ENCODE measurements at regions not wholly inside any gene's neighbourhood (a gene's known extent, or its start where the extent isn't known, plus 50 kb on each side); places are given as distances from the start of the nearest gene placed in this dataset.

DNA sequence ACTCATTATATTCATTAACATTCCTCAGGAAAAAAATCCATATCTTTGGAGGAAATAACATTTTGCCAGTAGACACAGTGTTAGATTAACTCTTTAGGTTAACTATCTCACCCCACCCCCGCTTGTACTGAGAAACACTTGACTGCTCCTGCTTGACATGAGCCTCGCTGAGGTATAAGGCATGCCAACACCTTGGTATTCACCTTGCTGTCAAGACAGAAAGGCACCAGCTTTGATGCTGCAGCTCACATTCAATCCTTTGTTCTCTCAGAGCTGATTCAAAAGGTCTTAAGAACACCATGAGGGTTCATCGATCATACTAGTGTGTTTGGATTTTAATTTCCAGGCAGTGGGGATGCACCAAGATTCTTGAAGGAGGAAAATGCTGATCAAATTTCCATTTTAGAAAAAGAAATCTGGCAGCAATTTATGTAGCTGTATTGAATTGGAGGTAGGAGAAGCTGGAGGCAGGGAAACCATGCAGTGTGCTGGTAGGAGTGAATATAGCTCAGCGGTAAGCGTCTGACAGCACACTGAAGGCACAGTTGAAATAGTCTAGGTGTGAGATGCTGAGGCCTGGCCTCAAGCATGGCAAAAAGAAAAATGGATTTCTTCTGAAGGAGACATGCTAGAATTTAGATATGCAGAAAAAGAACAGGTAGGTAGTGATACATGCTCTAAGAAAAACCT lies 108.0 kb upstream of the ST6GALNAC5 start:
- intact Hi-C loops (cut with DNase I) = no loop called here
- no peak for ATAC-seq
- DNase-seq = no peak

- intact Hi-C loops (cut with DNase I) = no loop called here
- ATAC-seq = peak in 1 of 2 donors; percentile 72
- peak; percentile 28 for DNase-seq
Observed at GRCh38 chr1:76759950-76760349, 107.3 kb upstream of the ST6GALNAC5 start.

DNA sequence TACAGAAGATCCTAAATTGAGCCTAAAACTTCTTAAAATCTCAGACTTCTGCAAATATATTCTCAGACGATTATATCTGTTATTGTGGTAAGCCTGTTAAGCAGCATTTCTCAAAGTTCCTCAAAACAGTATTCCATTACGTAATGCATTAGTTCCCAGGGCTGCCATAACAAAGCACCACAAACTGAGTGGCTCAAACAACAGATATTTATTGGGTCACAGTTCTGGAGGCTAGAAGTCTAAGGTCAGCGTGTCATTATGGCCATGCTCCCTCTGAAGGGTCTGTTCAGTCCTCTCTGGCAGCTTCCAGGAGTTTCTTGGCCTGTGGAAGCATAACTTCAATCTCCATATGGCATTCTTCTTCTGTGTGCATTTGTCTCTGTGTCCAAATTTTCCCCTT lies 103.5 kb upstream of the ST6GALNAC5 start:
- ATAC-seq (no peak), DNase-seq (no peak)
- intact Hi-C loops (cut with DNase I) = no loop called here

GRCh38 chr1:76764638-76765454 lies 102.4 kb upstream of the ST6GALNAC5 start:
- ATAC-seq = peak; percentile 72 to 79
- no peak for DNase-seq
- intact Hi-C loops (cut with DNase I) = no loop called here

- intact Hi-C loops (cut with DNase I) = no loop called here
- no peak for ATAC-seq
- no peak for DNase-seq
Observed at GRCh38 chr1:76766381-76766780, 100.9 kb upstream of the ST6GALNAC5 start.

DNA sequence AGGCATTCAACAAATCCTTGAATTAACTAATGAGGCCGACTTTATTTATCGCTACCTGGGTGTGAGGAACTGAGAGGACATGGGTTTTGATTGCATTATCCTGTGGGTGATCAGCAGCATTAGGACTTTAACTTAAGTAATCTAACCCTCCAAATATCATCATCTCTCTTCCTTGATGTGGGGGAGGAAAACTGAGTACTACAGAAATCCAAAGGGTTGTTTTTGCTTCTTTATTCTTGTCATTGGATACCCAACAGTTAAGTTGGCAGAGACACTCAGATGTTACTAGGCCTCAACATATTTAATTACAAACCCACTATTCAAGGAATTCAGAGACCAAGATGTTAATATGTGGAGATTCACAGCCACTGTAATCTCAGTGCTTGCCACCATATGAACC lies 97.4 kb upstream of the ST6GALNAC5 start:
- ATAC-seq (no peak), DNase-seq (no peak)
- intact Hi-C loops (cut with DNase I) = no loop called here

GRCh38 chr1:76770979-76771378 lies 96.3 kb upstream of the ST6GALNAC5 start:
- no peak for DNase-seq
- no peak for ATAC-seq
- intact Hi-C loops (cut with DNase I) = no loop called here

DNA sequence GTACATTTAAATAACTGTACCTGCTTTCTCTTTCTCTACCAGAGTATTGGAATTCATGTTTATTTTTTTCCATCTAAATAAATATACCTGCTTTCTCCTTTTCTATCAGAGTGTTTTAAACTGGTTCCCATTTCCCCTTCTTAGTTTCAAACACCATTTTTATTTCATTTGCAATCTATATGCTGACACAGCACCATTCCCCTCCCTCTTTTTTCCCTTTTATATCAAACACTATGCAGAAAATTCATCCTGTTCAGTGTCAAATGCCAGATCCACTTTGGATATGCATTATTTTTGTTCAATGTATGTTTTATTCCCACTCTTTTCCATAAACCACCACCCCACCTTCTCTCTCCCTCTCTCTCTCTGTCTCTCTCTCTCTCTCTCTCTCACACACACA lies 85.8 kb upstream of the ST6GALNAC5 start:
- ATAC-seq (no peak), DNase-seq (no peak)
- intact Hi-C loops (cut with DNase I) = no loop called here

GRCh38 chr1:76782809-76783208 lies 84.5 kb upstream of the ST6GALNAC5 start:
- DNase-seq (no peak), ATAC-seq (no peak)
- intact Hi-C loops (cut with DNase I) = no loop called here

GRCh38 chr1:76784502-76784901 lies 82.8 kb upstream of the ST6GALNAC5 start:
- intact Hi-C loops (cut with DNase I) = no loop called here

DNA sequence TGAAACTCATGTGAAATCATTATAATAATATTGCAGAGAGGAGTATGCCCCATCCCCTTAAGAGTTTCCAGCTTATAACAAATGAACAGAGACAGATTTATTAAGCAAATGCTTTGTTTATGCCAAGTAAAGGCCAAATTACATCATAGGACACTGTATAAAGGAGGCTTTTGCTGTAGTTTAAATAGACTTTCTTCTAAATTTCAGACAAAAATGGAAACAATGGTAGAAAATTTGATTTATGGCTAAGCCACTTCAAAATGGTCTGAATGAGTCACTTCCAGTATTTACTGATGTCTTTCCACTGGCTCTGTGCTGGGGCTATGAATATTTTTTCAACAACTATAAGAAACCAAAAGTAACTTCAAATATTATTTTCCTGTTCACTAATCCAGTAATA lies 81.1 kb upstream of the ST6GALNAC5 start:
- DNase-seq = no peak
- ATAC-seq = no peak
- intact Hi-C loops (cut with DNase I) = no loop called here

More at GRCh38 chr1:76784502-76784901, 82.8 kb upstream of the ST6GALNAC5 start:
- no peak for DNase-seq
- no peak for ATAC-seq

- no peak for ATAC-seq
- DNase-seq = no peak
- intact Hi-C loops (cut with DNase I) = no loop called here
Observed at GRCh38 chr1:76793594-76793993, 73.7 kb upstream of the ST6GALNAC5 start.

DNA sequence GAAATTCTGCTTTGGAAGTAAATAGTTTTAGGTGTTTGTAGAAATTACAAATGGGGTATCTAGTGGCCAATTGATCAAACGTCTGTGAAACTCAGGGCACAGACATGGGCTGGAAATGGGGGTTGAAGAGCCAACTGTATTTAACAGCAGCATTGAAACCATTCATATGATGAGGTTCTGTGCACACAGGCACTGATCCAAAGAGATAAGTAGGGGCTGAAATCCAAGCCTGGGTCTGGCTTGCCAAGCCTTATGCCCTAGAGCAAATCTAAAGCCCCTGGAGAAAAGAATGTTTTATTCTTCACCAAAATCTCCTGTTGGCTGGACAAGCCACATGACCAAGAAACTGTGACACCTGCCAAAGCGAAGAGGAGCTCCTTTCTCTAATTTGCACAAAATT lies 67.6 kb upstream of the ST6GALNAC5 start:
- intact Hi-C loops (cut with DNase I) = no loop called here
- DNase-seq = no peak
- no peak for ATAC-seq

DNA sequence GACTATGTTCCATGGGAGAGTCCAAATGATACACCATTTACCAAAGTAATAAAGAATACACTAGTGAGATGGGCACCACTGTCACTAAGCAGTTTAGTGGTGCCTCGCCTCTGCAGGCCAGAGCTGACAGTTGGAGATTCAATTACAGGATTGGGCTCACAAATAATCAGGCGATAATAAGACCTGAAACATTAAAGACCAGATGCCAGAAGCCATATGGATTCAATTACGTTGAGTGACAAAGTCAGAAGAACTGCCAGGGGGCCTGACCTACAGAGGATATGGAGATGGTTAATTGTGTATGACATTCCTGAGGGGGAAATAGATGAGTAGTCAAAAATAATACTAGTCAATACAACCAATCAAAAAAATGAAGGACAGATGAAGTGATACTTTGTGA lies 65.2 kb upstream of the ST6GALNAC5 start:
- intact Hi-C loops (cut with DNase I) = no loop called here
- ATAC-seq (no peak), DNase-seq (no peak)

DNA sequence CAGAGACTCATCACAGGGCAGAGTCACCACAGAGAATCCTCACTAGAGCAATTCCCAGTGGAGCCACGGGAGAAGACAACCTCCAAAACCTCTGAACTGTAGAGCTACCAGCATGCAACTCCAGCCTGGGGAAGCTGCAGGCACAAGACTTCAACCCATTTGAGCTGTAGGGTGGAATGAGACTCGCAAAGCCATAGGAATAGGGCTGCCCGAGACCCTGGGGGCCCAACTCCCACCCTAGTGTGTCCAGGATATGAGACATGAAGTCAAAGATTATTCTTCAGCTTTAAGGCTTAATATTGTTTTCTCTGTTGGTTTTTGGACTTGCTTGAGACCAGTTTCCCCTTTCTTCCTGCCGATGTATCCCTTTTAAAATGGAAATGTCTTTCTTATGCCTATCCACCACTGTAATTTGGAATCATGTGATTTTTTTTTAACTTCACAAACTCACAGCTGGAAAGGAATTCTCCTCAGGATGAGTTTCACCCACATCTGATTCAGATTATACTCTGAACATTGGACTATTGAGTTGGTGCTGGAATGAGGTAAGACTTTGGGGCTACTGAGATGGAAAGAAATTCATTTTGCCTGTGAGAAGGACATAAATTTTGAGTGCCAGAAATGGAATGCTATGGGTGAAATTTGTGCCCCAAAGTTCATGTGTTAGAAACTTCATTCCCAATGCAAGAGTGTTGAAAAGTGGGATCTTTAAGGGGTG lies 59.6 kb upstream of the ST6GALNAC5 start:
- ATAC-seq (no peak), DNase-seq (no peak)
- intact Hi-C loops (cut with DNase I) = no loop called here
